NCI-H1436 treated with DMSO at 0.1 percent for 48 hours (cell line): ENCODE measurements at regions not wholly inside any gene's neighbourhood (a gene's known extent, or its start where the extent isn't known, plus 50 kb on each side); places are given as distances from the start of the nearest gene placed in this dataset.
"Not testable (repeated sequence)": the region's sequence is repeated elsewhere in the genome, so short reads cannot be mapped to it uniquely, and the experiment has no call there.

Experiments
- DNase-seq: peaks from one replicate; lab custom pipeline; 2025; lab: John Stamatoyannopoulos, UW

GRCh38 chr1:30250984-30251850 lies 472.2 kb downstream of the MATN1 start:
- no peak for DNase-seq

- DNase-seq, result no peak
Observed at GRCh38 chr1:30250338-30250983, 472.9 kb downstream of the MATN1 start.

GRCh38 chr1:30249446-30250337 lies 473.7 kb downstream of the MATN1 start:
- no peak for DNase-seq

- DNase-seq, result no peak
Observed at GRCh38 chr1:30248774-30249173, 474.6 kb downstream of the MATN1 start.

- no peak for DNase-seq
Observed at GRCh38 chr1:30248373-30248772, 475.0 kb downstream of the MATN1 start.

GRCh38 chr1:30244801-30245200 lies 478.6 kb downstream of the MATN1 start:
- no peak for DNase-seq

- peak; percentile 8 for DNase-seq
Observed at GRCh38 chr1:30242722-30243457, 480.5 kb downstream of the MATN1 start.

- no peak for DNase-seq
Observed at GRCh38 chr1:30242168-30242567, 481.2 kb downstream of the MATN1 start.

GRCh38 chr1:30241681-30242080 lies 481.7 kb downstream of the MATN1 start:
- no peak for DNase-seq

GRCh38 chr1:30234091-30234490 lies 489.3 kb downstream of the MATN1 start:
- no peak for DNase-seq

GRCh38 chr1:30232288-30232899 lies 491.0 kb downstream of the MATN1 start:
- no peak for DNase-seq

- DNase-seq, result no peak
Observed at GRCh38 chr1:30229960-30230359, 493.4 kb downstream of the MATN1 start.

GRCh38 chr1:30229557-30229956 lies 493.8 kb downstream of the MATN1 start:
- no peak for DNase-seq

GRCh38 chr1:30226648-30227047 lies 496.7 kb downstream of the MATN1 start:
- DNase-seq, result no peak

GRCh38 chr1:30225357-30225756 lies 498.0 kb downstream of the MATN1 start:
- no peak for DNase-seq

GRCh38 chr1:30219675-30220074 lies 503.7 kb downstream of the MATN1 start:
- no peak for DNase-seq

GRCh38 chr1:30218438-30218837 lies 504.9 kb downstream of the MATN1 start:
- no peak for DNase-seq

GRCh38 chr1:30216602-30217001 lies 506.8 kb downstream of the MATN1 start:
- no peak for DNase-seq

GRCh38 chr1:30213936-30214335 lies 509.4 kb downstream of the MATN1 start:
- no peak for DNase-seq

- DNase-seq, result not testable (repeated sequence)
Observed at GRCh38 chr1:30207962-30208361, 515.4 kb downstream of the MATN1 start.

GRCh38 chr1:30206631-30207030 lies 516.8 kb downstream of the MATN1 start:
- not testable (repeated sequence) for DNase-seq
